Head of caudate nucleus (tissue), 42 donors: ENCODE measurements at regions not wholly inside any gene's neighbourhood (a gene's known extent, or its start where the extent isn't known, plus 50 kb on each side); places are given as distances from the start of the nearest gene placed in this dataset.
A peak's percentile ranks its signal among the peaks of the same experiment; 100 is the strongest.
"Not testable (repeated sequence)": the region's sequence is repeated elsewhere in the genome, so short reads cannot be mapped to it uniquely, and the experiment has no call there.

Experiments used
- DNase-seq, 42 donors: peaks; one replicate each; pipeline versions ENCODE4 v3.0.0 to v3.0.0-alpha.2; 2020 to 2021; ENCODE audit warnings: mixed read lengths in 7 of 42
- intact Hi-C: fragments of 100-400 bp; cut with DNase I; formaldehyde crosslinking; loops from one replicate; pipeline ENCODE4 v1.15.0; 2022

DNA sequence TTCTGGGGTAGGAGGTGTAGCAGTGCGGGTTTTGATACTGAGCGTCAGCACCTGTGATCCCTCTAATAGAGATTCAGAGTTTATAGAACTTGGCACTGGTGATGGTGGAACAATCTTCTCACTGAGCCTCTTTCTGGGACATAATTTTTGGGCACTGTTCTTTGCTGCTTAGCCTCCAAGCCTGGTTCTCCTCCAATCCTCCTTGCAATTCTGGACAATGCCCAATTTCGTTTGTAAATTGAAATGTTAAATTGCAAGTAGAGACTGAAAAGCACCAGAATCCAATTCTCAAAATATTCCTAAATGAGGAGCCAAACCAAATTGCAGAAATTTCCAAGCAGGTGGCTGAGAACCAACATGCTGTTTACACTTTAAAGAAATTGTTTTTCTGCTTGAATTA is 149.8 kb upstream of the ABI3BP start:
- DNase-seq: peak in 7 of 42 donors; percentile 3 to 40 (median 25)
- intact Hi-C loops: no loop called here

DNA sequence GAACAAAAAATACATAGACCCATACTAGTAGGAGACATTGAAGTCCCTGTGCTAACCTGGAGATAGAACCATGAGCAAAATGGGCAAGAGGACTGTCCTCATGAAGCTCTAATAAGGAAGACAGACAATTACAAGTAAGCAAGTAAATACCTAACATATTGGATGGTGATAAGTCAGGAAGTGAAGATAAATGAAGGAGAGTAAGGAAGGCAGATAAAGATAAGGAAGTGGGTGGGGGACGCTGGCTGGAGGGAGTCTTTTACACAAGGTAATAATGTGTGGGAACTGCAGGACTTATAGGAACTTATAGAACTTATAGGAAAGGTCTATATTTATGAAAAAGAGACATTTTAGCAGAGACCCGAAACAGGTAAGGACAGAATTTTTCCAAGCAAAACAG is 148.9 kb upstream of the ABI3BP start:
- DNase-seq: no peak
- intact Hi-C loops: no loop called here

DNA sequence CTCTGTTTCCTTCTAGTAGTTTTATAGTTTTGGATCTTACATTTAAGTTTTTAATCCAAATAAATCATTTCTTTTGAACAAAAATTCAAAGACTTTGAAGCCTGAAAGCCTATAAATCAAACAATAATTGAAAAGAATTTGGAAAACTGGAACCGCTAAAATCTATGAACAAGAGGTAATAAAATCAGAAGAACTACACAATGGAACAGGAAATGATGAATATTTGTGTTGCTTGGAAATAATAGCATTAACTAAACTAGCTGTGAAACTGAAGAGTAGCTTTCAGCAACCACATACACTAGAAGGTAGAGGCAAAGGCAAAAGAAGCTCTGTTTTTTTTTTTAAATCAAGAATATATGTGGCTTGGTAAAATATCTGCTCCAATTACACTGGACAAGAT is 147.9 kb upstream of the ABI3BP start:
- no peak for DNase-seq
- intact Hi-C loops: no loop called here

DNA sequence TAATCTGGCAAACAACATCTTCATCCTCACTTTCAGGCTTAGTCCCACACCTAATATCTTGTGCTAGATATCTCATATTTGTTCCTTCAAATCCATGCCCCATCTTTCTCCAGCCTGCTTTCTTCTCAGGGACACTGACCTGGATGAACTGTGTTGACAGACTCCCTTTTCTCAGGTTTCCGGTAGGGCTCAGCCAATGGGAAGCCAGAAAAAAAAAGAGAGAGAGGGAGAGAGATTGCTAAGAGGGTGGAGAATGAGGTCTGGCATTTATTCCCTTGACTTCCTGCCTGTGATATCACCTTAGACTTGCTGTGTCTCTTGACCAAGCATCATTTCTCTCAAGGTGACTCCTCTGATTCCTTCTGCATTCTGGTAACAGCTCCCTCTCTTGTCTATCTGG is 145.6 kb upstream of the ABI3BP start:
- DNase-seq: no peak
- intact Hi-C loops: no loop called here

DNA sequence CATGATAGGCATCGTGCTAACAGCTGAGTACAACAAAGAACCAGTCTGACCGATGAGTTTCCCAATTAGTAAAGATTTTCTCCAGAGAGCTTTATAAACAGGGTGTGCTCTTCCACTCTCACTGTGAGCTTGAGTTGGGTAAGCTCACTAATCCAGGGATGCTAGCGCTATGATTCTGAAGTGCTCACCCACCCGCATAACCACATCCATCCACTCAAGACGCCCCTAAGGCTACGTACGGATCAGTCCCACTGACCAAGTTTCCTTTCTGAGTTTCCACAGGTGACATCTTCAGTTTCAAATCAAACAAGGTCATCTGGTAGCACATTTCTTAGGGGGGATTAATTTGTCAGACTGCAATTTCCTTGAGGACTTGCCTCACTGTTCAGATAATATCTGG is 141.1 kb upstream of the ABI3BP start:
- intact Hi-C loops: no loop called here
- DNase-seq: no peak

DNA sequence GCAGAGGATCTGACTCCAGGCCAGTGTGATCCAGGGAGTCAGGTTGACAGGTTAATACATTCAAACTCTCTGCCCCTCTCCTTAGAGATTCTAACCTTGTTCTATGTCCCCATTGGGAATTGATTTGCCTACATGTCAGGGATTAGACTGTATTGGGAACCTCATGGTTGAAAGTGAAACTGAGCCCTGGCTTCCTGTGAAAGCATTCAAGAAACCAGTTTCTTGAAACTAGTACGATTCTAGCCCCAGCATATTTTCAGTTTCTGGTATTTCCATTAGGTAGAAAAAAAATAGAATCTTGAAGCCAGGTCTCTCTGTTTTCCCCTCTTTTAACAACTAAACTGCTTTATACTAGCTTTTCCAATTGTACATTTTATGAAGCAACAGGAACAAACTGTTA is 140.4 kb upstream of the ABI3BP start:
- DNase-seq: no peak
- intact Hi-C loops: no loop called here

DNA sequence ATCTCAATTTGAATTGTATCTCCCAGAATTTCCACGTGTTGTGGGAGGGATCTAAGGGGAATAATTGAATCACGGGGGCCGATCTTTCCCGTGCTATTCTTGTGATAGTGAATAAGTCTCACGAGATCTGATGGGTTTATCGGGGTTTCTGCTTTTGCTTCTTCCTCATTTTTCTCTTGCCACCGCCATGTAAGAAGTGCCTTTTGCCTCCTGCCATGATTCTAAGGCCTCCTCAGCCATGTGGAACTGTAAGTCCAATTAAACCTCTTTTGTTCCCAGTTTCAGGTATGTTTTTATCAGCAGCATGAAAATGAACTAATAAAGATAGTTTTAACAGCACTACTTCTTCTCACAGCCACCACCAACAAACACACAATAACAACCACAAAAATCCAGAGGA is 140.0 kb upstream of the ABI3BP start:
- intact Hi-C loops, DNase-seq: not testable (repeated sequence)

DNA sequence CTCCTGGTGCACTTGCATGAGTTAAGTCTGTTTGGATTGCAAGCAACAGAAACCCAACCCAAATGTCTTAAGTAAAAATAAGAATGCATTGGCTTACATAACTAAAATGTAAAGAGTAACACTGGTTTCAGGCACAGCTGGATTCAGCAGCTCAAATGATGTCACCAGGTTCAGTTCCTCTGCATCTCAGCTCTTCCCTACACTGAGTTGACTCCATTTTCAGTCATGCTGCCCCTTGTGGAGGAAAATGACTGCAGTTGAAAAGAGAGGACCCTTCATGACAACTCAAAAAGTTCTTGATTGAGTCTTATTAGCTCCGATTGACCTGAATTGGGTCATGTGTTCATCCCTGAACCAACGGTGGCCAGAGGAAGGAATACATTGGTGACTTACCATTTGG is 138.5 kb upstream of the ABI3BP start:
- intact Hi-C loops: no loop called here
- DNase-seq: no peak

DNA sequence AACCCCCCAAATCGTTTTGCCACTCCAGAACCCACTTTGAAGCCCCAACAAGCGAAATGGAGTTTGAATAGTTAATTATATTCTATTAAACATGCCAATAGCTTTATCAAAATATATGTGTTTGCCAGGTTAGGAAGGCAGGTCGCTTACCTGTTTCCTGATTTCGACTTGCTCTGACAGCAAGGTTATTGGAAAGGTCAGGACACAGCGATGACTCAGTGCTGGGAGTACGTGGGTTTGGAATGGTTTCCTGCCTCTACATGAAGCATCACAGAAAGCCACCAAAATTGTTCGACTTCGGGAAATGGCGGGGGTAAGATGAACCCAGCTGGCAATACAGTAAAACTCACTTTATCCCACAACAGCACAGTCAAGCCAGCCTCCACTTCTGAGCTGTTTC is 135.6 kb upstream of the ABI3BP start:
- DNase-seq: peak in 7 of 42 donors; percentile 3 to 40 (median 10)
- intact Hi-C loops: no loop called here

DNA sequence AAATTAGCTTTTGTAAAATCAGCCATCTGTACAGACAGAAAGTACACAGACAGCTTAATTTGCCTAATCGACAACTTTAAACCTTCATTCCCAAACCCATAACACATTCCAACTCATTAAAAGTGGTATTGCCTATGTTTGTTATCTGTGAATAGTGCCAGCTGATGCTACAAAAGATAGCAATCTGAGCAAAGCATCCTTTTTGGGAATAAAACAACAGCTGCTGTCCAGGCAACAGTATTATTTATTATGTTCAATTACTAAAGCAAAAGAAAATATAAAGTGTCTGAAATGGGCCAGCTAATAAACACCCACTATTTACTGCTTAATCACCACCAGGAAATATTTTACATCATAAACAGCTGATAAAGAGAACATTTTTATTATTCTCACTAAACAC is 134.8 kb upstream of the ABI3BP start:
- intact Hi-C loops: no loop called here

DNA sequence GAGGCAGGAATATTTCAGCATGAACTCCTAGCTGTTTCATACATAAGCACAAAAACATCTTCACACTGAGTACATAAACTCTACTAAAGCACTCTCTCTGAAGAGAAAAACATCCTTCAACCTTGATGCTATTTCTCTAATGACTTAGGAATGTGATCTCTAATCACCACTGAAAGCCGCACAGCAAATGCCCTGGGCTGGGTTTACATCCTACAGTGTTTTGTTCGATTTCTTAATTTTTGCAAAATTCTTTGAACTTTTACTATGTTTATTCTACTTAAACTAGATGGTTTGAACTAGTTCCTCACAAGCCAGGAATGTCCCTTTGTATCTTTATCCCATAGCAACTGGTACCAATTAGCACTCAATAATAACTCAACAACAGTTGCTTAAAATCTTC is 130.9 kb upstream of the ABI3BP start:
- DNase-seq: no peak
- intact Hi-C loops: no loop called here

More for the DNA sequence above, 134.8 kb upstream of the ABI3BP start:
- DNase-seq: no peak

DNA sequence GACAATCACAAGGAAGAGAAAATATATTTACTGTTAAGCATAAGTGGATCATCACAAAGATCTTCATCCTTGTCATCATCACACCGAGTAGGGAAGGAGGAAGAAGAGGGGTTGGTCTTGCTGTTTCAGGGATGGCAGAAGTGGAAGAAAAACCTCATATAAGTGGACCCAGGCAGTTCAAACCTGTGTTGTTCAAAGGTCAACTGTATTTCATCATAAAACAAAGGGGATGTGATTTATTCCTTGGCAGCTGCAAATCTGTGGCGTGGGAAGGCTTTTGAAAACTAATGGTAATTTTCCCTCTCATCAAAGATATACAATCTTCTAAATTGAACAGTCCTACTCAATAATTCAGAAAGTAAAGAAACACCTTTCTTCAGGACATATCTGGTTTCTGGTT is 129.9 kb upstream of the ABI3BP start:
- intact Hi-C loops: no loop called here
- no peak for DNase-seq

DNA sequence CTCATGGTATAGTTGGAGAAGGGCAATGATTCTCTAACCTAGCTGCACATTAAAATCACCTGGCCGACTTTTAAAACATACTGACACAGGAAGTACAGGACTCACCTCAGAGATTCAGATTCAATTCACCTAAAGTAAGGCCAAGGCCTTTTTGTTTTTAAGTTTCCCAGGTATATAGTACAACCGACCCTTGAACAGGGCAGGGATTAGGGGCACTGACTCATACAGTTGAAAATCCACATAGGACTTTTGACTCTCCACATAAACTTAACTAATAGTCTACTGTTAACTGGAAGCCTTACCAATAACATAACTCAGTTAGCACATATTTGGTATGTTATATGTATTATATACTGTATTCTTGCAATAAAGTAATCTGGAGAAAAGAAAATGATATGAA is 129.5 kb upstream of the ABI3BP start:
- intact Hi-C loops: no loop called here
- DNase-seq: no peak

DNA sequence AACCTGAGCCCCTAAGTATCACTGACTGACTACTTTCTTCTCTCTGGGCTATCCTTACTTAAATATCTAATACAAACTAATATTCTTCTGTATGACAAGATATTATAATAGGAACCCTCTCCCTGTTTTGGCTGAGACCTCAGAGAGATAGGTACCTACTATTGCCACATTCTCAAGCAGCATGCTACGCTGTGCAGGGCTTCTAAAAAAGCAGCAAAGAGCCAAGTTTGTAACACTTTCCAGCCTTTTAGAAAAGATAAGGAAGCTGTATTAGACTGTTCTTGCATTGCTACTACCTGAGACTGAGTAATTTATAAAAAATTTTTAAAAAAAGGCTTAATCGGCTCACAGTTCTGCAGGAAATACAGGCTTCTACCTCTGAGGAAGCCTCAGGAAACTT is 126.8 kb upstream of the ABI3BP start:
- intact Hi-C loops: no loop called here
- no peak for DNase-seq

DNA sequence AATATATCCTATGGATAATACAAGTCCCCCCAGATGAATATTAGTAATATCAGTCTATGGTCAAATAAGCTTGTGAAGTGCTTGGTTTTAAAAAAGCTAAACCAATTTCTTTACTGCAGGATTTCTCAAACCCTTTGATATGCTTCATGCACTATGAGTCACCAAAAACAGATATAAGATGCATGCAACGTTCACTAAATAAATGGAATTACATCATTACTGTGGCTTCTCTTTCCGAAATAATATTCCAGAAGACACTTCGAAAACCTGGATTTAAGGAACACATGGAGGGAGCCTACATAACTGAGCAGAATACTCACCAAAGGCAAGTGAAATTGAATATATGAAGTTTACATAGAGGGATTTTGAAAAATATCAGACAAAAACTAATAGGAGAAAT is 126.3 kb upstream of the ABI3BP start:
- intact Hi-C loops: no loop called here
- no peak for DNase-seq

DNA sequence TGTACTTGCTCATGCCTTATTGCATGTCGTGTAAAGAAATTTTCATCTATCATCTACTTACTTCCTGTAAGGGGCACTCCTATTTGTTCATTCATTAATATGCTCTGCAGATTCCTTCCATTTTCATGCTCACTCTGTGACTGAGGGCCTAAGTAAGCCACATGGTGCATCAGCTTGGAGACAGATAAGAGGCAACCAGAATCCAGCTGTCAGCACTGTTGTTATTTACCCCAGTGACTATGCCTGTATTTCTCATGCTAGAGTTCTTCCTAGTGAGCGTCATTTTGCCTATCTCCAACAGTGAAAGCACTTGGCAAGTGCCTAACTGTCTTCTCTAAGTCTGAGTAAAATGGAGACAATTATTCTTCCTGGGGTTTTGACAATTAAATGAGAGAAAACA is 124.8 kb upstream of the ABI3BP start:
- intact Hi-C loops: no loop called here
- no peak for DNase-seq

DNA sequence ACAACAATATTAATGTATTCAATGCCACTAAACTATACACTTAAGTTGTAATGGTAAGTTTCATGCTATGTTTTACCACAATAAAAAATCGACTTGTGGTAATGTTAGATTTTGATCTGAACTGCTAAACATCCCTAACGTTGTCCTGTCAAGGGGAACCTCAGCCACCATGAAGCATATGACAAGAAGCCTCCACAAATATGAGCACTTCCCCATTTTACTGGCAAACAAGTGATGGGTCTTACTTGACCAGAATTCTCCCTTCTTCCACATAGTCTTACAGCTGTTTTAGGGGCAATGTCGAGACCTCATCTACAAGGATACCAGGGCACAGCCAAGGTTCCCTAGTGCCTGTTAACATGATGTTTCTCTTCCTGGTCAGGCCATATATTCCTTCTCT is 124.2 kb upstream of the ABI3BP start:
- intact Hi-C loops: no loop called here
- no peak for DNase-seq

DNA sequence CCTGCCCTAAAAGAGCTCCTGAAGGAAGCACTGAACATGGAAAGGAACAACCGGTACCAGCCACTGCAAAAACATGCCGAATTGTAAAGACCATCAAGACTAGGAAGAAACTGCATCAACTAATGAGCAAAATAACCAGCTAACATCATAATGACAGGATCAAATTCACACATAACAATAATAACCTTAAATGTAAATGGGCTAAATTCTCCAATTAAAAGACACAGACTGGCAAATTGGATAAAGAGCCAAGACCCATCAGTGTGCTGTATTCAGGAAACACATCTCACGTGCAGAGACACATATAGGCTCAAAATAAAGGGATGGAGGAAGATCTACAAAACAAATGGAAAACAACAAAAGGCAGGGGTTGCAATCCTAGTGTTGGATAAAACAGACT is 117.1 kb upstream of the ABI3BP start:
- DNase-seq, intact Hi-C loops: not testable (repeated sequence)

DNA sequence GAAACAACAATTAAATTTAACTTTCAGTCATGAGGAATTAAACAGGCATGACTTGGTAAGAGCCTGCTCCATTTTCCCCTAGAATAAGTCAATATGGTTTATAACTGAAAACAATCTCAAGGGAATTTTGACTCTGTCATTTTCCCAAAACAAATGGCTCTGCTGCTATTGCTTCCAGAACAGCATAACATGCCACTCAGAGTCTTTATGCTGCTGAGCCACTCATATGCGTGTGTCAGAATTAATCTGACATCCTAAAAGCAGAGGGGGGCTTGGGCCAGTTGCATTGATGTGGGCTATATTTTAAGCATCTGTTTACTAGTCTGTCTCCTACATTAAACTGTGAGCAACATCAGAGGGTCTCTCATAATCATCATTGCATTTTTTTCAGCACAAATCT is 111.1 kb upstream of the ABI3BP start:
- DNase-seq: no peak
- intact Hi-C loops: no loop called here

DNA sequence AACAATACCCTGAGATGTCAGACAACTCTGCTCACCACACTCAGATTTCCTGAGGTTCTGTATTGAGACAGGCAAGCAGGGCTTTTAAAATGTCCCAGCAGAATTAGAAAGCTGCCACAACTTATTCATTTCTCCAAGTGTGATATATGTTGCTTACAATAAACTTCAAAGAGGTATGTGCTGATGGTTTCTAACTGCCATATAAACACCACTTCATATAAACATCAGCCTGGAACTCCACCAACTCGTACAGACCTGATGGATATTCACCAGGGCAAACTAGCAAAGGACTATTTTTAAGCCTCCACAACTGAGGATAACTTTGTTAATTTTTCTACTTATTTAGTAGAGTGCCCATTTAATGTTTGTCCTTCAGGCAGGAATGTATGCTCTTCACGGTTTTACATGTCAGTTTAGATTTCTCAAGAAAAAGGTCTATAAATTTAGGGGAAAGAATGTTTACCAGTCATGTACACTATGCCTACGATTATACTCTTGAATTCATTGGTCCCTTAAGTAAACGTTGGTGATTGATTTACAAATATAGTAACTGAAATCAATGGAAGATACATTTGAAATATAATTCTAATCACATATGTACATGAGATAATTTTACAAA is 109.6 kb upstream of the ABI3BP start:
- no peak for DNase-seq
- intact Hi-C loops: no loop called here

DNA sequence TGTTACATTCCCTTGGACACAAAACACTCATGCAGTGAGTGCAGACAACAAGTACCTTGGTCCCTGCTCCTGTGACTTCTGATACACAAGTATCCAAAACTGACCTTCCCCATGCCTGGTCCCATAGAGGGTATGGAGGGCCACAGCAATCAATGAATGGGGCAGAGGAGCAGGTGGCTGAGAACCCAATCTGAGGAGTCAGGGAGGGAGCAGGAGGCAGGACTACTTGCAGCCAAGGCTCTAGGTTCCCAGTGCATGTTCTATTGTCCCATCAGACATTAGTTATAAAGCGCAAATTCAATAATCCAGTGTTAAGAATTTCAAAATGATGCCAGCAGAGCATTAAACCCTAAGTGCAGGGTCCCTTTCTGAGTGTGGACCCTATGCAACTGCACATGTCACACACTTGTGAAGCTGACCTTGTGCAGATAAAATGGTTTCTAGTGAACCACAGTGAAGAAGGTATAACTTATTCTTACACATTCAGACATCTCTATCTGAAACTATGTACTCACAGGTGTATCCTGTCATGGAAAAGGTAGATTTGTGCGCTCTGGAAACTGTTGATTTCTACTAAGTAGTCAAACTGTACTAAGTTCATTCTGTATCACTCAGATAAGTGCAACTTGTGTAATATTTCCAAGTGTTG is 107.3 kb upstream of the ABI3BP start:
- intact Hi-C loops: no loop called here
- DNase-seq: no peak

DNA sequence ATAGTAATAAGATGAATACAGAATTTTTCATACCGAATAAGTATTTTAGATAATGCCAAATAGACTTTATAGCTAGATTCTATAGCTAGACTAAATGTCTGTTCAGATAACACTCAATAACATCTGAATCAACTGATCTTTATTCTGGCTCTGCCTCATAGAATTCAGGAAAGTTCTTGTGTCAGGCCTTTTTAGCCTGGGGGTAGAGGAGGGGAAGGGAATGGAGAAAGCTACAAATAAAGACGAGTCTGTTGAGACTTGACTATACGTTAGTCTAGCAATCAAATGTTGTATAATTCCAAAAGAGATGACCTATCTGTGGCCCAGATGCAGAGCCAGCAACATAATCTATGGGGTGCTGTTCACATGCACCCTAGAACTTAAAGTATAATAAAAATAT is 106.6 kb upstream of the ABI3BP start:
- intact Hi-C loops: no loop called here

More for the DNA sequence above, 106.6 kb upstream of the ABI3BP start:
- no peak for DNase-seq
